HG03175 (cell line): ENCODE measurements at regions not wholly inside any gene's neighbourhood (a gene's known extent, or its start where the extent isn't known, plus 50 kb on each side); places are given as distances from the start of the nearest gene placed in this dataset.
"Not testable (repeated sequence)": the region's sequence is repeated elsewhere in the genome, so short reads cannot be mapped to it uniquely, and the experiment has no call there.

Experiments
- ATAC-seq: cut with Tn5 transposase; IDR thresholded peaks from one replicate; pipeline ENCODE4 v1.9.1; 2021; ENCODE audit warnings: mild to moderate bottlenecking, moderate library complexity; ENCODE audit not compliant: unreplicated experiment

GRCh38 chr14:105635560-105635959 lies 109.2 kb downstream of the TMEM121 start:
- ATAC-seq: no peak

GRCh38 chr14:105636021-105636420 lies 109.6 kb downstream of the TMEM121 start:
- ATAC-seq: not testable (repeated sequence)

GRCh38 chr14:105636935-105637334 lies 110.6 kb downstream of the TMEM121 start:
- no peak for ATAC-seq

DNA sequence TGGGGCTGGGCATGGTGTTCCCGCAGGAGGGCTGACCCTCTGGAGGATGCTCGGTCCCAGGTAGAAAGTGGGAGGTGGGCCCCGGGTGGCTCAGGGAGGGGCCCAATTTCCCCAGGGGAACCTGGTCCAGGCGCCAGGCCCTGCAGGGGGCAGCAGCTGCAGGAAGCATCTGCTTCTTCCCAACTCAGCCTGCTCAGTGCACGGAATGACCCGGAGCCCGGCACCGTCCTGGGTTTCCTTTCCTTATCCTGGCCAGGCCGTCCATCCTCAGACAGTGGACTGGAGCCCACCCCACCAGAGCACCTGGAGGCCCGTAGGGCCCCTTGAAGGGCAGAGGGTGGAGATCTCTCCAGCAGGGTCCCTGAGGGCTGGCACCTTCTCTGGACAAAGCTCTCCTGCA lies 111.0 kb downstream of the TMEM121 start:
- ATAC-seq: not testable (repeated sequence)

DNA sequence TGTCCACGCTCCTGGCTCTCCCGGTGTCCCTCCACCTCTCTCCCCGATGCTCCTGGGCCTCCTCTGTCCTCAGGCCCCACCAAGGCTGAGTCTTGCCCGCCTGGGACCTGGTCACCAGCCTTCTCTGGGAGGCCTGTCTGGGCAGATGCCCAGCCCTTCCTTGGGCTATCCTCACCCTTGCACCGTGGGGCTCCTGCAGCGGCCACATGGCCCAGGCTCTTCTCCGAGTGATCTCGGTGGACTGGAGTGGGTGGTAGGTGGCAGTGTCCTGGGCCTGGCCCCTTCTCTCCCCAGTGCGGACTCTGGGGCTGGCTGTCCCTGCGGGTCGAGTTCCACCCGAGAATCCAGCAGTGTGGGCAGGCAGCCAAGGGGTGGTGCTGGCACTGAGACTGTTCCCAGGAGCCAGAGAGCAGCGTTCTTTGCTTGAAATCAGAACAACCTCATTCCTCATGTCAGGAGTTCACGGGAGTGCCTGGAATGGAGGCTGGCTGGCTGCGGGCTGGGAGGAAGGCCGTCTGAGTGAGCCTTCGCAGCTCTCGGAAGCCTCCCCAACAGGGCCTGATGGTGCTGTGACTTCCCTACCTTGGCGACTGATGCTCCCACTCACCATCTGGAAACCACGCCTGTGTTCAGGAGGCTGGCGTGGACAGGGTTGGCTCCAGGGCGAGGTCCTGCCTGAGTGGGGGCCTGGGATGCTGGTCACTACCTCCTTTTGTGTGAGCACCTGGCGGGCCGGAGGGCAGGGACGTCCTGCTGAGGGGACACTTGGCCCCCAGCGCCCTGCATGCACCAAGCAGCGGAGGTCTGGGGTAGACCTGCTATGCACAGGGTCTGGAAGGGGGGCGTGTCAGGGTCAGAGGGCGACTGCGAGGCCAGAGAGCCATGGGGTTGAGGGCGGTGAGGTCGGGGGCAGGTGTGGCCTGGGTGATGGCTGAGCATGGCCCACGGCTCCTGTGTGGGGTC lies 113.9 kb downstream of the TMEM121 start:
- not testable (repeated sequence) for ATAC-seq

- no peak for ATAC-seq
These were observed 114.9 kb downstream of the TMEM121 start for GRCh38 chr14:105641075-105641937.

DNA sequence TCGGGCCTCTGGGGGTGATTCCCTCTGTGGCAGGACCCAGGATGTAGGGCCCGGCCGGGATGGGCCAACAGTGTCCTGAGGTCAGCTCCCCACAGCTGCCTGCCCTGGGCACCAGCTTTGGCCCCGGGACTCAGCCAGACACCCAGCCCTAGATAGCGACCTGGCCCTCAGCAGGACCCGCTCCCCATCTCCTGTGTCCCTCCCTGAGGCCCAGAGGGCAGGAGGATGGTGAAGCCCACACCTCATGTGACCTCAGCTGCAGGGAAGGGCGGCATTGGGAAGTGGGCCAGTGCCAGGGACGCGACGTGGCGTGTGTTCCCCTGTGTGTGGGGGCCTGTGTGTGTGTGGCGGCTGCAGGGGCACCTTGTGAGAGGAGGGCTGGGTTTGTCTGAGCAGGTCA lies 115.6 kb downstream of the TMEM121 start:
- ATAC-seq: not testable (repeated sequence)

- not testable (repeated sequence) for ATAC-seq
These were observed 116.1 kb downstream of the TMEM121 start for GRCh38 chr14:105642486-105642885.

DNA sequence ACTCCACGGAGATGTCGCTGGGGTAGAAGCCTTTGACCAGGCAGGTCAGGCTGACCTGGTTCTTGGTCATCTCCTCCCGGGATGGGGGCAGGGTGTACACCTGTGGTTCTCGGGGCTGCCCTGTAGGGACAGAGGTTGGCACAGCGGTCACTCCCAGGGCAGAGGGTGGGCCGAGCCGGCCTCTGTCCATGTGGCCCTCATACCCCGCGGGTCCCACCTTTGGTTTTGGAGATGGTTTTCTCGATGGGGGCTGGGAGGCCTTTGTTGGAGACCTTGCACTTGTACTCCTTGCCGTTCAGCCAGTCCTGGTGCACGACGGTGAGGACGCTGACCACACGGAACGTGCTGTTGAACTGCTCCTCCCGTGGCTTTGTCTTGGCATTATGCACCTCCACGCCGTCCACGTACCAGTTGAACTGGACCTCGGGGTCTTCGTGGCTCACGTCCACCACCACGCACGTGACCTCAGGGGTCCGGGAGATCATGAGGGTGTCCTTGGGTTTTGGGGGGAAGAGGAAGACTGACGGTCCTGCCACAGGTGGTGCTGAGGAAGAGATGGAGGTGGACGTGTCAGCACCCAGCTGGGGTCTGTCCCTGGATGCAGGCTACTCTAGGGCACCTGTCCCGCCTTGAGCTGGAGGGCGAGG lies 117.1 kb downstream of the TMEM121 start:
- ATAC-seq: not testable (repeated sequence)

GRCh38 chr14:105644053-105644435 lies 117.7 kb downstream of the TMEM121 start:
- ATAC-seq: not testable (repeated sequence)

GRCh38 chr14:105644457-105644856 lies 118.1 kb downstream of the TMEM121 start:
- not testable (repeated sequence) for ATAC-seq

GRCh38 chr14:105644891-105645290 lies 118.5 kb downstream of the TMEM121 start:
- ATAC-seq: not testable (repeated sequence)

DNA sequence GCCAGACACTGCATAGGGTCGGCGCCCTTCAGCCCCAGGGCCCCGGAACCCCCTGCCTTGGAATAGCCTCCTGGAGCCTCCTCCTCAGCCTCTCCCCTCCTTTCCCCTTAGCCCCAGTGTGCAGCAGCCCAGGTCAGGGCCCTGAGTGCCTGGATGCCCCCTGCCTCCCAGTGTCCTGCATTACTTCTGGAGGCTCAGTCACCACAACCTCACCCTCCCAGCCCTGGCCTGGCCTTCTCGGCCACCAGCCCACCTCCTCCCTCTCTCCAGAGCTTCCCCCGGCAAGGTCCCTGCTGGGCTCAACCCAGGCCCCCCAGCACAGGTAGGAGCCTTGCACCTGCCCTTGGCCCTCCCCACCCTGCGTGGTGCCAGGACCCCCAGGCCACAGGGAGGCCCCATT lies 119.0 kb downstream of the TMEM121 start:
- ATAC-seq: not testable (repeated sequence)

GRCh38 chr14:105646175-105646574 lies 119.8 kb downstream of the TMEM121 start:
- ATAC-seq: no peak

DNA sequence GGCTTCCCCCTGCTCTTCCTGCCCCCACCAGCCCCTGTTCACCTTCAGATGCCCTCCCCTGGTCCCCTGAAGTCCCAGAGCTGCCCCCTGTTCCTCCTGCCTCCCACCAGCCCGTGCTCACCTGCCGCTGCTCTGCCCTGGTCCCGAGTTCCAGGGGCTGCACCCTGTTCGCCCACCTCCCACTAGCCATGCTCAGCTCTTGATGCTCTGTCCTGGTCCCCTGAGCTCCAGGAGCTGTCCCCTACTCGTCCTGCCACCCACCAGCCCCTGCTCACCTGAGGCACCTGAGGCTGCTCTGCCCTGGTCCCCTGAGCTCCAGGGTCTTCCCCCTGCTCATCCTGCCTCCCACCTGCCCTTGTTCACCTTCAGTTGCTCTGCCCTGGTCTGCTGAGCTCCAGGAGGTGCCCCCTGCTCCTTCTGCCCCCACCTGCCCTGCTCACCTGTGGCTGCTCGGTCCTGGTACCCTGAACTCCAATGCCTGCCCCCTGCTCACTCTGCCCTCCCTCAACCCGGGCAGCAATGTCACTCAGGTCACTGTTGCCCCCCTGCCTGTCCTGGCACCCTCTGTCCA lies 120.4 kb downstream of the TMEM121 start:
- not testable (repeated sequence) for ATAC-seq

DNA sequence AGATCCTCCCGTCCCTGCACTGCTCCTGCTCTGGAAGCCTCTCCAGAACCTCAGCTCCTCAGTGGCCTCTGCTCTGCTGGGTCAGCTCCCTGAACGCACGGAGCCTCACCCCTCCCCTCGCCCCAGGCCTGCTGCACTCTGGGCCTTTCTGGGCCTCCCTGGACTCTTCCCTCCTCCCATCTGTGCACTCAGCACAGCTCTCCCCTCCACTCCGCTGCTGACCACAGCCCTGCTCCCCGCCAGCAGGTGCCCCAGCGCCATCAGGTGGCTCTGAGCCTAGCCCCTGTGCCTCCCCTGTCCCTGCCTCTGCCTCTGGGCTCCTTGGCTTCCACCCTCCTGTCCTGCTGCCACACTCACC lies 121.0 kb downstream of the TMEM121 start:
- not testable (repeated sequence) for ATAC-seq

DNA sequence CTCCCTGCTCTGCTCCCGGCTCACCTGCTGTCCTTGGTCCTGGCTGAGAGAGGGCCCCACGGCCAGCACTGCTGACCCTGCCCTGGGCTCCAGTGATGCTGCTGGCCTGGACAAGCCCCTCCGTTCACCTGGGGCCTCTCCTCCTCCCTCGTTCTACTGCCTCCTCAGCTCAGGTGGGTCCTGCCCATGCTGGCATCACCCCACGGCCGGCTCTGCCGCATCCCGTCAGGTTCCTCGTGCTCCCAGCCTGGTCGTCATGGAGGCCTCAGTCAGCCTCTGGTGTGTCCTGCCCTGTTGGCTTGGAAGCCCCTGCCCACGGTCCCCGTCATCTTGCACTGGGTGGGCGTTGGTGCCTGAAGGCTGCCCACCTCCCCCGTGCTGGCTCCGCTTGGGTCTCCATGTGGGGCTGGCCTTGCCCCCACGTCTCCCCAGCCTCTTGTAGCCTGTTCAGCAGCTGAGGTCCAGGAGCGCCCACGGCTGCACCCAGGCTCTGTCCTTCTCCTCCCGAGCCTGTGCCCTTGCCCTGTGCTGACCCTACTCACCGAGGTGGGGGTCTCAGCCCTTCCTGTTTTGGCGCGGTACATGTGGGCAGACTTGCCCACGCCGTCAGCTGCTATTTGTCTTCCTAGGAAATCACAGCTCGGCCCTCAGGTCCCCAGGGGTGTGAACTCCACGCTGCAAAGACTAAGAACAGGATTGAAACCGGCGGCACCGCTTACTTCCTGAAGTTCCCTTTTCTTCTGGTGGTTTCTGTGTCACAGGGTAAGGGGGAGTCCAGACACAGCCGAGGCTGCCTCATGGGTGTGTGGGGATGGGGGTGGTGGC lies 121.6 kb downstream of the TMEM121 start:
- no peak for ATAC-seq

- not testable (repeated sequence) for ATAC-seq
These were observed 122.5 kb downstream of the TMEM121 start for GRCh38 chr14:105648609-105649535.

DNA sequence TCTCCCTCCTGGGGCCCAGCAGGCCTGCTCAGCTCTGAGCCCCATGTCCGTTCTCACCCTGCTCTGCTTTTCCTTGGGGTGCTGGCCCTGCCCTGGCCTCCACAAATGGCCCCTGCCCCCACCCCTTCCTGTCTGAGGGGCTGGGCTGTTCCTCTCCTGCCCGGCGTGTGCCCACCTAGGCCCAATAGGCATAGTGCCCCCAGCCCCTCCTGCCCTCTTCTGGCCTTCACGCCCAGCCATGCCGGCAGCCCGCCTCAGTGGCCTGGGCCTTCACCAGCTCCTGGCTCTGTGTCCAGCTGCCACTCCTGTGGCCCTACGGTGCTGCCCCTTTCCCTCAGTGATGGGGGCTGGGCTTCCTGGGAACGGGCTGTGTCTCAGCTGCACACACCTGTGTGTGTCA lies 125.9 kb downstream of the TMEM121 start:
- ATAC-seq: not testable (repeated sequence)
